Type B pancreatic cell (in vitro differentiated cells): ENCODE measurements at regions not wholly inside any gene's neighbourhood (a gene's known extent, or its start where the extent isn't known, plus 50 kb on each side); places are given as distances from the start of the nearest gene placed in this dataset.
A peak's percentile ranks its signal among the peaks of the same experiment; 100 is the strongest.

Experiments
- DNase-seq: peaks from one replicate; pipeline ENCODE4 v3.0.0; 2021; ENCODE audit warnings: mixed read lengths; ENCODE audit not compliant: unreplicated experiment; ENCODE audit errors: extremely low spot score
- H3K27ac Mint-ChIP-seq: 2 replicates; pipeline ENCODE4 v1.8.0; 2021; ENCODE audit warnings: mild to moderate bottlenecking, mixed read lengths
- H3K27me3 Mint-ChIP-seq: 2 replicates; pipeline ENCODE4 v1.8.0; 2021; ENCODE audit warnings: mixed read lengths
- H3K36me3 Mint-ChIP-seq: 2 replicates; pipeline ENCODE4 v1.8.0; 2021; ENCODE audit warnings: mixed read lengths
- H3K4me1 Mint-ChIP-seq: one replicate; pipeline ENCODE4 v1.8.0; 2021; ENCODE audit warnings: mixed read lengths; ENCODE audit not compliant: unreplicated experiment
- H3K4me3 Mint-ChIP-seq: 2 replicates; pipeline ENCODE4 v1.8.0; 2021; ENCODE audit warnings: mild to moderate bottlenecking, mixed read lengths
- H3K9me3 Mint-ChIP-seq: 2 replicates; pipeline ENCODE4 v1.8.0; 2021; ENCODE audit warnings: mixed read lengths
- TF ChIP-seq, protein P1 (sequence below): fragments of 200-600 bp; sonication (generic); conservative IDR thresholded peaks from 2 replicates; pipeline ENCODE4 v1.5.0; 2021; ENCODE audit warnings: antibody characterized with exemption, mild to moderate bottlenecking

GRCh38 chr6:143575901-143576426 is 64.4 kb upstream of the FUCA2 start:
- H3K4me3 Mint-ChIP-seq, result no peak overlapping the region
- DNase-seq, result no peak
- H3K36me3 Mint-ChIP-seq, result no peaks in the 10 kb centered on the region
- TF ChIP-seq, protein P1, sequence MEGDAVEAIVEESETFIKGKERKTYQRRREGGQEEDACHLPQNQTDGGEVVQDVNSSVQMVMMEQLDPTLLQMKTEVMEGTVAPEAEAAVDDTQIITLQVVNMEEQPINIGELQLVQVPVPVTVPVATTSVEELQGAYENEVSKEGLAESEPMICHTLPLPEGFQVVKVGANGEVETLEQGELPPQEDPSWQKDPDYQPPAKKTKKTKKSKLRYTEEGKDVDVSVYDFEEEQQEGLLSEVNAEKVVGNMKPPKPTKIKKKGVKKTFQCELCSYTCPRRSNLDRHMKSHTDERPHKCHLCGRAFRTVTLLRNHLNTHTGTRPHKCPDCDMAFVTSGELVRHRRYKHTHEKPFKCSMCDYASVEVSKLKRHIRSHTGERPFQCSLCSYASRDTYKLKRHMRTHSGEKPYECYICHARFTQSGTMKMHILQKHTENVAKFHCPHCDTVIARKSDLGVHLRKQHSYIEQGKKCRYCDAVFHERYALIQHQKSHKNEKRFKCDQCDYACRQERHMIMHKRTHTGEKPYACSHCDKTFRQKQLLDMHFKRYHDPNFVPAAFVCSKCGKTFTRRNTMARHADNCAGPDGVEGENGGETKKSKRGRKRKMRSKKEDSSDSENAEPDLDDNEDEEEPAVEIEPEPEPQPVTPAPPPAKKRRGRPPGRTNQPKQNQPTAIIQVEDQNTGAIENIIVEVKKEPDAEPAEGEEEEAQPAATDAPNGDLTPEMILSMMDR, result no peak
- no peaks in the 10 kb centered on the region for H3K9me3 Mint-ChIP-seq
- no peak overlapping the region for H3K27ac Mint-ChIP-seq
- peaks cover 6% of the 10 kb centered on the region for H3K4me1 Mint-ChIP-seq
- H3K27me3 Mint-ChIP-seq, result no peaks in the 10 kb centered on the region

- H3K9me3 Mint-ChIP-seq, result no peaks in the 10 kb centered on the region
Measured at GRCh38 chr6:143575440-143575839, 63.9 kb upstream of the FUCA2 start.

GRCh38 chr6:143570147-143570853 is 58.8 kb upstream of the FUCA2 start:
- Mint-ChIP-seq H3K4me3 (no peak overlapping the region), H3K4me1 (no peaks in the 10 kb centered on the region), H3K9me3 (peaks cover 4% of the 10 kb centered on the region), H3K27ac (no peak overlapping the region), H3K36me3 (no peaks in the 10 kb centered on the region), H3K27me3 (no peaks in the 10 kb centered on the region)
- TF ChIP-seq, protein P1, result no peak
- no peak for DNase-seq

More at GRCh38 chr6:143575440-143575839, 63.9 kb upstream of the FUCA2 start:
- Mint-ChIP-seq H3K27me3 (no peaks in the 10 kb centered on the region), H3K4me3 (no peak overlapping the region), H3K4me1 (peaks cover 6% of the 10 kb centered on the region), H3K27ac (no peak overlapping the region), H3K36me3 (no peaks in the 10 kb centered on the region)
- DNase-seq, result no peak
- TF ChIP-seq, protein P1, result peak; percentile 96

GRCh38 chr6:143569040-143569439 is 57.5 kb upstream of the FUCA2 start:
- peaks cover 4% of the 10 kb centered on the region for H3K9me3 Mint-ChIP-seq
- no peak overlapping the region for H3K4me3 Mint-ChIP-seq
- TF ChIP-seq, protein P1, result no peak
- DNase-seq, result no peak
- H3K36me3 Mint-ChIP-seq, result no peaks in the 10 kb centered on the region
- no peaks in the 10 kb centered on the region for H3K4me1 Mint-ChIP-seq
- H3K27me3 Mint-ChIP-seq, result no peaks in the 10 kb centered on the region
- H3K27ac Mint-ChIP-seq, result no peak overlapping the region

DNA sequence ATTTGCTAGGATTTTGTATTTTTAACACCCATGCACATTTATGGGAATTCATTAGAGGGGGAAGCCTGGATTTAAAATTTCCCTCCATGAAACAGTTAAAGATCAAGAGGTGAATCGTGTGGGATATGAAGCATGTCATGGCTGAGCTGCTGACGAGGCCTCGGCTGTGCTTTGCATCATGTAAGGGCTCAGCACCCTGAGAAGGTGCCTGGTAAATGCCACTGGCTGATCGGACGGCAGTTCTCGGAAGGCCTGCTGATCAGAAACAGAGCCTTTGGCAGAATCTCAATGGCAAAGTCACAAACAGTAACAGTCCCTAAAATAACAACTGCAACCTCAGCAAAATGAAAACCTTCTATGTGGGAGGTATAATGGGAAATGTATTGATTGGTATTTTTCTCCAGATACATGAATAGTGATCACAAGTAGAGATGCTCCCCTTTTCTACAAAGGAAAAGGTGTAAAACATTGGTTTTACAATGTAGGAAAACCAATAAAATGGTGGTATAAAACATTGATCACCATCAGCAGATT is 53.0 kb upstream of the FUCA2 start:
- Mint-ChIP-seq H3K4me3 (no peak overlapping the region), H3K27me3 (no peaks in the 10 kb centered on the region)

More for the DNA sequence above, 53.0 kb upstream of the FUCA2 start:
- no peak for DNase-seq
- TF ChIP-seq, protein P1, result no peak
- Mint-ChIP-seq H3K9me3 (peaks cover 9% of the 10 kb centered on the region), H3K4me1 (no peaks in the 10 kb centered on the region), H3K36me3 (peaks cover 4% of the 10 kb centered on the region), H3K27ac (no peak overlapping the region)
